GM12892 (cell line): ENCODE measurements at regions not wholly inside any gene's neighbourhood (a gene's known extent, or its start where the extent isn't known, plus 50 kb on each side); places are given as distances from the start of the nearest gene placed in this dataset.

Source experiments
- POLR2A ChIP-seq: IDR thresholded peaks from 2 replicates; pipeline ENCODE4 v1.6.1; 2011; ENCODE audit warnings: low read depth, low read length, control low read depth
- POLR2AphosphoS5 ChIP-seq: IDR thresholded peaks from 2 replicates; pipeline ENCODE4 v1.6.1; 2011; ENCODE audit warnings: low read depth, low read length, control low read depth
- TAF1 ChIP-seq: IDR thresholded peaks from 2 replicates; pipeline ENCODE4 v1.6.1; 2011; ENCODE audit warnings: low read depth, mild to moderate bottlenecking, control low read depth, low read length, borderline replicate concordance

DNA sequence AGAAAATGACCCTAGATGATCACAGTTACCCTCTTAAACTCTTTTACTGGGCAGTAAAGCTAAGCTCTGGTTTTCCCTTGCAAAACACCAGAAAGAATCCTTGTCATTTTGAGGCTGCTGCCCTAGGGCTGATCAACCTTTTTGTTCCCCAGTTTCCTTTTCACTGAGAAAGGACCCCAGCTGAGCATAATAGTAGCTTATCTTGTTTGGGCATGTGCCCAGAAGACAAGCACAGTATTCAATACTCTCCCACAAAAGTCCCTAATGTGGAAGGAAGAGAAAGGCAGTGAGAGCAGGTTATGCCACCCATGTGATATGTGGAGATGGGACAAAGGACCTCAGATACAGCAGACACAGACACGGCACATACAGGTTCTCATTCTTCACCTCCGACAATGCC is 332.6 kb upstream of the TMPO start:
- no peak for TF ChIP-seq POLR2AphosphoS5
- no peak for TF ChIP-seq POLR2A
- no peak for TF ChIP-seq TAF1
